ENCODE measurements at regions not wholly inside any gene's neighbourhood (a gene's known extent, or its start where the extent isn't known, plus 50 kb on each side); places are given as distances from the start of the nearest gene placed in this dataset.

GRCh38 chr13:103958691-103959090 is 892.5 kb upstream of the SLC10A2 start:
- no peak for TF ChIP-seq ZNF501 (tag by site-specific recombination; IDR thresholded peaks at IDR 0.05)
- no peak for TF ChIP-seq ZBTB49 (tag by site-specific recombination; IDR thresholded peaks at IDR 0.05; ENCODE audit: low read depth)
- TF ChIP-seq CTCF (tag by site-specific recombination; IDR thresholded peaks at IDR 0.05): no peak
- no peak for TF ChIP-seq ZBTB17 (tag by site-specific recombination; IDR thresholded peaks at IDR 0.05)
- no peak for TF ChIP-seq ATF2 (tag by site-specific recombination; IDR thresholded peaks at IDR 0.05; ENCODE audit: low read depth)
- no peak for TF ChIP-seq TRIM28 (IDR thresholded peaks at IDR 0.05; ENCODE audit: borderline replicate concordance, low read length)
- no peak for TF ChIP-seq ZBTB8A (tag by site-specific recombination; IDR thresholded peaks at IDR 0.05)
- no peak for TF ChIP-seq PRDM1 (tag by site-specific recombination; IDR thresholded peaks at IDR 0.05)
- TF ChIP-seq ZNF629 (tag by site-specific recombination; IDR thresholded peaks at IDR 0.05): no peak
- TF ChIP-seq ZNF362 (tag by site-specific recombination; IDR thresholded peaks at IDR 0.05): no peak
- TF ChIP-seq ZNF274 (IDR thresholded peaks at IDR 0.05; ENCODE audit: low read length): no peak
- TF ChIP-seq ZNF274 (tag by site-specific recombination; IDR thresholded peaks at IDR 0.05; ENCODE audit: borderline replicate concordance): no peak
- TF ChIP-seq ZNF544 (tag by site-specific recombination; IDR thresholded peaks at IDR 0.05): no peak
